NCI-H2227 treated with DMSO at 0.1 percent for 48 hours (cell line): ENCODE measurements at regions not wholly inside any gene's neighbourhood (a gene's known extent, or its start where the extent isn't known, plus 50 kb on each side); places are given as distances from the start of the nearest gene placed in this dataset.
"Not testable (repeated sequence)": the region's sequence is repeated elsewhere in the genome, so short reads cannot be mapped to it uniquely, and the experiment has no call there.

ENCODE experiments used
- DNase-seq: peaks from one replicate; lab custom pipeline; 2025; lab: John Stamatoyannopoulos, UW

GRCh38 chr11:23869671-23870070 is 627.2 kb upstream of the LUZP2 start:
- no peak for DNase-seq

DNA sequence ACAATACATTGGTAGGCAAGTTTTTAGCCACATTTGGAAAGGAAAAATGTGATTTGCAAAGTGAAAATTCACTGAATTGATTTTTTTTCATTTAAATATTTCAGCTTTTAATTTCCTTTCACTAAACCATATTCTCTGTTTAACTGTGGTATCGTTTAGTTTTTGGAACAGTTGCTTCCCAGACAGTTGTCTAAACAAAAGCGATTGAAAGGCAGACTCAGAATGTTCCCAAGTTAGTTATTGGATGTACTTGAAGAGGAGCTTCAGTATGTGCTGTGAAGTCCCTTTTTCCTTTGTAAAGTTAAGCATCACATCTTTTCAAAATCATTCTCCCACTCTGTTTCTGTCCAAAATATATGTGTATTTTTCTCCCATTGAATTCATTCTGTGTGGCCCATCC is 623.4 kb upstream of the LUZP2 start:
- DNase-seq: no peak

DNA sequence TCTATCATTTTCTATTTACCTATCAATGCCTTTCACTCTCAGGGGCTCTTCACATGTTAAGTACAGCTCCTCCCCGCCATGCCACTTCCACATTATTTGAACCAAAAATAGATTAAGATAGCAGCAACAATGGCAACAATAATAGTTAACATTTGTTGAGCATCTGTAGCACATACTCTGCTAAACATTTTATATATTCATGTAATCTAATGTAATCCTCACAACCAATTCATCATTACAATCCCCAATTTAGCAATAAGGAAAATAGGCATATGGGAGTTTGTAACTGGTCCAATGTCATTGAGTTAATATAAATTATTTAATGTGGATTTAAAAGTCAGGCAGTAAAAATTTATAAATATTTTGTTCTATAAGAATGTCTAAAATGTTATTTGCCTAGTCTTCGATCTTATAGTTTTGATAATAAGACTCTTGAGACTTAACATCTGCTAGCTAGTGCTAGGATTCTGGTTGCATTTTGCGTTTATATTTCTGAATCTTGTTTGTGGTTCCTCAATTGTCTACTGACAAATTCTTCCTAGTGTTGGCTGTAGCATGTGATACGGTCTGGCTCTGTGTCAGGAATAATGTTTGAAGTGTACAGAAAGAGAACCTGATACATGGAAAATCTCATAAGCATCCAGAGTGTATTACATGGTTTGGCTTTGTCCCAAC is 621.5 kb upstream of the LUZP2 start:
- DNase-seq: no peak

GRCh38 chr11:23883426-23884048 is 613.3 kb upstream of the LUZP2 start:
- not testable (repeated sequence) for DNase-seq

DNA sequence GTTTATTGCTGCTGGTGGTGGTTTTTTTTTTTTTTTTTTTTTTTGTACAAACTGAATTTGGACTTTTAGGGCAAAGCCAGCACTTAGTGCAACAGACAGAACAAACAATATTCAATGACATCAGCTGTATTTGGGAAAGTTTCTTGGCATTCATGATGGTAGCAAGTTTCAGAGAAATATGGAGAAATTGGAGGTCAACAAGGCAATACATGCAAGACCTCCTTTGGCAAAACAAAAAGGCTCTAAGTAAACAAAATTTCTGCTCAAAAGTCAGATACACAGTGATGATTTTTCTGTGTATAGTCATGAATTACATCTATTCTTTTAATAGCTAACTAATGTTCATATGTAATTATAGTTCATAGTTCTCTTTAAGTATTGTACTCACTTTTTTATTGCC is 612.5 kb upstream of the LUZP2 start:
- DNase-seq: no peak

- DNase-seq: no peak
Measured at GRCh38 chr11:23885801-23886200, 611.1 kb upstream of the LUZP2 start.

- DNase-seq: not testable (repeated sequence)
Measured at GRCh38 chr11:23887122-23887521, 609.7 kb upstream of the LUZP2 start.

DNA sequence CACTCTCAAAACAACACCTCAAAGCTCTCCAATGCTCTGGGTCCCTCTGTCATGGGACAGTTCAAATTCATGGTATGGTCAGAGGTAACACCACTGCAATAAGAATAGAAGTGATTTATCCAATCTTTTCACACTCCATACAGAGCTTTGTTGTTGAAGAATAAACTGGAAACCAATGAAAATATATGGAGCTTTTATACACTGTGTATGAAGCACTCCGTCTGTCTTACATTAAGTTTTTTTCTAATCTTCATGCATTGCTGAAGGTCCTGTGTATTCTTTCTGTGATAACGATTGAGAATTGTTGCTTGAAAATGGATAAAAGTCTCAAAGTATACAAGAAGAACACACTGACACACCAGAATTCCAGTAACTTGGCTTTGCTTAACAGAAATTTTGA is 603.7 kb upstream of the LUZP2 start:
- no peak for DNase-seq

DNA sequence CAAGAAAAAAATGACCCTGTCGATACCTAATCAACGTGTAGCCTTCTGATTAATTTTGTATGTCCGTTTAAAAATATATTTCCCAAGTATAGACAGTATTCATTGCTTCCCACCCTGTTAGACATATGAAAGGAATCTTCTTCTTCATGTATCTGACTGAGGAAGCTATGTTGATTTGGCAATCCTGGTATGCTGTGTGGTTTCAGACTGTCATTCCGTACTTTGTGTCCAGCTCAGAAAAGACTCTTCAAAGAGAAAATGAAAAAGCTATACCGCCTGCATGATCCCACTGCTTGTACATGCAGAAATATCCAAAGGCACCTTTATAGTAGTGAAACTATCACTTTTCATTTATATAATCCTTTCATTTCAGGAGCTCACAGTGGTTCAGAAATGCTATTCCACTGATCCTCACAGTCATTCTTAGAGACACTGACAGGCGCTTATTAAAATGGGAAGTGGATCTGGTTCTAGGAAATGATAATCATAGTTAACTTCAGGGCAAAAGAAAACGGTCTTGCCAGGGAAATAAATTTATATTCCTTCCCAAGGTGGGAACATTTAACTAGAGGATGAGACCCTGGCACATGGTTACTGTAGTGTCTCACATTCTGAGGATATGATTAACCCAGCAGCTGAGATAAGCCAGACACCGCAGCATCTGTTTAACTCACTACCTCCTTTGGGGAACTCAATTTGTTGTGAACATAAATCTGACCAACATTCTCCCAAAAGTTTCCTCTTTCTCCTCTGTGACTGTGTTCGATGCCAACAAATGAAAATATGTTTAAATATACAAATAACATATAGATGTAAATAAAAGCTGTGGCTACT is 599.2 kb upstream of the LUZP2 start:
- DNase-seq: no peak

- no peak for DNase-seq
Measured at GRCh38 chr11:23903044-23903704, 593.7 kb upstream of the LUZP2 start.

- no peak for DNase-seq
Measured at GRCh38 chr11:23919455-23919854, 577.4 kb upstream of the LUZP2 start.

DNA sequence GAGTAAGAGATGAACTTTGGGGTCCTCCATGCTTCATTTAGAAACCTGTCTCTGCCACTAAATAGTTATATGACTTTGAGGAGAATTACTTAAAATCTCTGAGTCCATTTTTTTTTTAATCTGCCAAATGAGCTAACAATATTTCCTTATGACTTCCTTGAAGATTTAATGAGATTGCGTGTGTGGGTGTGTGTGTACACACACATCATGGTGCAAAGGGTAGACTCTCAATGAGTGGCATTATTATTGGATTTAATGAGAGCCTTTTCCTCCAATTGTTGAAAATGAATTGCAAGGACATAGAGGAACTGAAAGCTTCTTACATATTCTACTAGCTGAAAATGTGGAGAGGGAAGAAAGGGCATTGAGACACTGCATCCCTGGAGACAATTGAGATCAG is 573.5 kb upstream of the LUZP2 start:
- DNase-seq: no peak

DNA sequence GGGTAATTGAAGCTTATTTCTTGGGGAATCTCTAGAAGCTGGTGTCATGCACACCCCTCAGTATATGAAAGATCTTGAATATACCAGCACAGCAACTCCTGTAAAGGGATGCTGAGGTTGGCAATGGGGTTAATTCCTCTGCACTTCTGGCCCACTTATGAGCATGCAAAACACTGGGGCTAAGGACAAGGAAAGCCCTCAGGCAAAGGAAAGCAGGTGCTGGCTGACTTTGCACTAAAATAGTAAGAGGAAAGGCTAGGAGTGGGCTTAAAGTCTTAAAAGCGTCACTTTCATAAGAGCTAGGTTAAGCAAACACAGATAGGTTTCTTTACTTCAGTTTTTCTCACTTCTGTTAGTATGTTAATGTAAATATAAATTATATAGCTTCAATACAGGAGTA is 572.6 kb upstream of the LUZP2 start:
- DNase-seq: no peak

- DNase-seq: no peak
Measured at GRCh38 chr11:23931443-23931842, 565.4 kb upstream of the LUZP2 start.

DNA sequence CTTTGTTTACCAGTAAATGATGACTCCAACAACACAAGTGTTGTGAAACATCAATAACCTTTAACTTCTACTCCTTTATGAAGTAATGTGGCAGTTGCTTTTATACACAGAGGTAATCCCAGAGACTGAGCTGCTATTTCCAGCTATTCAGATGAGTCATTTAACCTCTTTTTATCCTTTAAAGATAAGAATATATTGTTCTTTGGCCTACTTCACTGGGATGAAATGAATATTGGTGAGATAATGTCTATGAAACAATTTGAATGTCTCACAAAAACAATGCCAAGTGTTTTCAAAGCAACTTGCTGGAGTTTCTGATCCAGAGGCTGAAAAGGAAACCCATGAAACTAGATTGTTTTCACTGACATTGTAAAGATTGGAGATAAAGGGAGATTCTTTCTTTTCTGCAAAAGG is 564.4 kb upstream of the LUZP2 start:
- DNase-seq: no peak

GRCh38 chr11:23933721-23934120 is 563.1 kb upstream of the LUZP2 start:
- DNase-seq: no peak

GRCh38 chr11:23934671-23935270 is 562.1 kb upstream of the LUZP2 start:
- DNase-seq: not testable (repeated sequence)

GRCh38 chr11:23942117-23942815 is 554.6 kb upstream of the LUZP2 start:
- not testable (repeated sequence) for DNase-seq

- DNase-seq: no peak
Measured at GRCh38 chr11:23944923-23945322, 551.9 kb upstream of the LUZP2 start.

GRCh38 chr11:23947883-23948282 is 549.0 kb upstream of the LUZP2 start:
- DNase-seq: no peak

DNA sequence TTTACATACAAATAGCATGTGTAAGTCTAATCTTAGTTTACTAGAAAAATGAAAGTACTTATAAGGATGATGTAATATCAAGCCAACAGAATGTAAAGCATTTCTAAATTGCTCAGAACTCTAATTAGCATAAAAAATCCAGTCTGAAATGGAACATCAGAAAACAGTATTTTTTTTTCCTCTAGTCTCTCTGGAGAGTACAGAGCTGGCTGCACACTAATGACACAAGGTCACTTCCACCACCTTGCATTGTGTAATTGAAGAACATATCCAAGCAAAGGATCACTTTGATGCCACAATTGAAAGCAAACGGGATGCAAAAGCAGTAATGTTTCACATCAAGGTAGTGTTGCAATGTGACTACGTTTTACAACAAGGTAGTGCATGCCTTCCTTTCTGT is 548.0 kb upstream of the LUZP2 start:
- DNase-seq: no peak
